OCI-LY3 (cell line): ENCODE measurements at regions not wholly inside any gene's neighbourhood (a gene's known extent, or its start where the extent isn't known, plus 50 kb on each side); places are given as distances from the start of the nearest gene placed in this dataset.

Experiments
- H2AFZ ChIP-seq: fragments of 200-600, 300-600 bp; shearing (Covaris generic); 2 replicates; pipeline ENCODE4 v1.6.0; 2014; ENCODE audit warnings: antibody characterized with exemption, low read depth, low read length
- H3K27ac ChIP-seq: fragments of 200-600, 300-600 bp; sonication (generic); 2 replicates; pipeline ENCODE4 v1.5.1; 2014; ENCODE audit warnings: mild to moderate bottlenecking, low read length, moderate library complexity, mixed read lengths
- H3K27me3 ChIP-seq: fragments of 200-600, 300-600 bp; sonication (generic); 2 replicates; pipeline ENCODE4 v1.6.1; 2014; ENCODE audit warnings: low read depth, low read length, mixed read lengths
- H3K36me3 ChIP-seq: fragments of 200-600, 300-600 bp; sonication (generic); replicated peaks from 2 replicates; pipeline ENCODE3; 2014; ENCODE audit warnings: low read depth, low read length, mixed read lengths
- H3K4me1 ChIP-seq: fragments of 300-600, 200-600 bp; sonication (generic); 2 replicates; pipeline ENCODE4 v1.6.1; 2014; ENCODE audit warnings: low read length, mixed read lengths
- H3K4me2 ChIP-seq: fragments of 200-600, 300-600 bp; sonication (generic); 2 replicates; pipeline ENCODE4 v1.6.1; 2014; ENCODE audit warnings: low read length, mixed read lengths
- H3K4me3 ChIP-seq: fragments of 300-600, 200-600 bp; sonication (generic); 2 replicates; pipeline ENCODE4 v1.5.1; 2014; ENCODE audit warnings: antibody characterized with exemption, mild to moderate bottlenecking, low read length, moderate library complexity
- H3K79me2 ChIP-seq: fragments of 300-600, 200-600 bp; shearing (Covaris generic); 2 replicates; pipeline ENCODE4 v1.6.1; 2014; ENCODE audit warnings: mild to moderate bottlenecking, low read length, mixed read lengths
- H3K9ac ChIP-seq: fragments of 300-600, 200-600 bp; shearing (Covaris generic); 2 replicates; pipeline ENCODE4 v1.6.0; 2014; ENCODE audit warnings: mild to moderate bottlenecking, low read length, moderate library complexity
- H3K9me3 ChIP-seq: fragments of 200-600, 300-600 bp; shearing (Covaris generic); 2 replicates; pipeline ENCODE4 v1.6.1; 2014; ENCODE audit warnings: low read length, mixed read lengths; ENCODE audit not compliant: insufficient read depth
- H4K20me1 ChIP-seq: fragments of 200-600, 300-600 bp; sonication (generic); 2 replicates; pipeline ENCODE4 v1.6.1; 2016; ENCODE audit warnings: low read length, mixed read lengths; ENCODE audit not compliant: insufficient read depth
- CTCF ChIP-seq: fragments of 200-600, 300-600 bp; sonication (generic); IDR thresholded peaks from 2 replicates; pipeline ENCODE4 v1.5.1; 2014; ENCODE audit warnings: antibody characterized with exemption, low read length, low read depth
- EZH2phosphoT487 ChIP-seq: fragments of 200-600 bp; shearing (Covaris generic); IDR thresholded peaks from 2 replicates; pipeline ENCODE4 v1.6.1; 2018; ENCODE audit warnings: antibody characterized with exemption, mixed run types, low read depth

- no peak overlapping the region for H3K27ac ChIP-seq
Observed at GRCh38 chr6:21807299-21808044, 213.9 kb downstream of the SOX4 start.

GRCh38 chr6:21808045-21808470, 214.5 kb downstream of the SOX4 start:
- H3K9me3 ChIP-seq: no peaks in the 10 kb centered on the region
- no peak overlapping the region for H3K9ac ChIP-seq
- no peaks in the 10 kb centered on the region for H4K20me1 ChIP-seq
- H3K79me2 ChIP-seq: no peaks in the 10 kb centered on the region
- H3K27me3 ChIP-seq: no peaks in the 10 kb centered on the region
- no peak overlapping the region for H3K4me3 ChIP-seq
- TF ChIP-seq CTCF: no peak
- no peak for TF ChIP-seq EZH2phosphoT487
- H3K4me2 ChIP-seq: no peak overlapping the region
- no peaks in the 10 kb centered on the region for H3K36me3 ChIP-seq
- H2AFZ ChIP-seq: no peak overlapping the region
- no peaks in the 10 kb centered on the region for H3K4me1 ChIP-seq
- no peak overlapping the region for H3K27ac ChIP-seq

More at GRCh38 chr6:21807299-21808044, 213.9 kb downstream of the SOX4 start:
- TF ChIP-seq EZH2phosphoT487: no peak
- no peak for TF ChIP-seq CTCF
- no peak overlapping the region for H2AFZ ChIP-seq
- H3K79me2 ChIP-seq: no peaks in the 10 kb centered on the region
- H3K4me2 ChIP-seq: no peak overlapping the region
- no peak overlapping the region for H3K4me3 ChIP-seq
- no peaks in the 10 kb centered on the region for H3K27me3 ChIP-seq
- H4K20me1 ChIP-seq: no peaks in the 10 kb centered on the region
- no peaks in the 10 kb centered on the region for H3K9me3 ChIP-seq
- no peaks in the 10 kb centered on the region for H3K36me3 ChIP-seq
- H3K4me1 ChIP-seq: no peaks in the 10 kb centered on the region
- no peak overlapping the region for H3K9ac ChIP-seq

- no peak overlapping the region for H3K4me2 ChIP-seq
- H4K20me1 ChIP-seq: no peaks in the 10 kb centered on the region
- H3K4me1 ChIP-seq: no peaks in the 10 kb centered on the region
- H2AFZ ChIP-seq: no peak overlapping the region
- H3K27me3 ChIP-seq: no peaks in the 10 kb centered on the region
- H3K27ac ChIP-seq: no peak overlapping the region
- TF ChIP-seq EZH2phosphoT487 (no peak), CTCF (no peak)
- H3K9ac ChIP-seq: no peak overlapping the region
- H3K36me3 ChIP-seq: no peaks in the 10 kb centered on the region
- H3K9me3 ChIP-seq: no peaks in the 10 kb centered on the region
- H3K4me3 ChIP-seq: no peak overlapping the region
- no peaks in the 10 kb centered on the region for H3K79me2 ChIP-seq
Observed at GRCh38 chr6:21808551-21809242, 215.1 kb downstream of the SOX4 start.

- H3K4me1 ChIP-seq: no peaks in the 10 kb centered on the region
- TF ChIP-seq CTCF: no peak
- TF ChIP-seq EZH2phosphoT487: no peak
- no peaks in the 10 kb centered on the region for H4K20me1 ChIP-seq
- H3K9me3 ChIP-seq: no peaks in the 10 kb centered on the region
- H3K27me3 ChIP-seq: no peaks in the 10 kb centered on the region
- H3K4me3 ChIP-seq: no peak overlapping the region
- H2AFZ ChIP-seq: no peak overlapping the region
- no peak overlapping the region for H3K27ac ChIP-seq
- no peak overlapping the region for H3K9ac ChIP-seq
- H3K4me2 ChIP-seq: no peak overlapping the region
- no peaks in the 10 kb centered on the region for H3K36me3 ChIP-seq
- H3K79me2 ChIP-seq: no peaks in the 10 kb centered on the region
Observed at GRCh38 chr6:21811484-21811883, 217.9 kb downstream of the SOX4 start.
